CD8-positive, alpha-beta memory T cell (primary cell): ENCODE measurements at regions not wholly inside any gene's neighbourhood (a gene's known extent, or its start where the extent isn't known, plus 50 kb on each side); places are given as distances from the start of the nearest gene placed in this dataset.

ENCODE experiments used
- CTCF ChIA-PET: fragments of 350-600 bp; sonication (Branson Sonifier 250); formaldehyde crosslinking; loops from one replicate; lab custom pipeline; 2021; ENCODE audit warnings: antibody characterized with exemption; lab: Charles Lee
- POLR2A ChIA-PET: fragments of 350-600 bp; sonication (Branson Sonifier 250); formaldehyde crosslinking; loops from one replicate; lab custom pipeline; 2021; ENCODE audit warnings: antibody characterized with exemption; lab: Charles Lee
- DNase-seq, 5 donors: peaks; one replicate each; pipeline versions ENCODE4 v3.0.0 to v3.0.0-alpha.2; 2020 to 2022; ENCODE audit warnings: mixed read lengths in 1 of 5
- H3K27ac ChIP-seq: one replicate; pipeline ENCODE4 v1.7.0; 2013; ENCODE audit warnings: low read depth, mild to moderate bottlenecking, low read length, moderate library complexity
- H3K27me3 ChIP-seq: 2 replicates; pipeline ENCODE4 v1.7.0; 2013; ENCODE audit warnings: low read length, mild to moderate bottlenecking; ENCODE audit not compliant: insufficient read depth, poor library complexity, severe bottlenecking
- H3K36me3 ChIP-seq: 2 replicates; pipeline ENCODE4 v1.7.0; 2013; ENCODE audit warnings: mild to moderate bottlenecking, low read length, moderate library complexity; ENCODE audit not compliant: insufficient read depth
- H3K4me1 ChIP-seq: 2 replicates; pipeline ENCODE4 v1.7.0; 2013; ENCODE audit warnings: mild to moderate bottlenecking, low read length, moderate library complexity; ENCODE audit not compliant: insufficient read depth
- H3K4me3 ChIP-seq: 2 replicates; pipeline ENCODE4 v1.7.0; 2013; ENCODE audit warnings: mild to moderate bottlenecking, low read length
- H3K9me3 ChIP-seq: 2 replicates; pipeline ENCODE4 v1.7.0; 2013; ENCODE audit warnings: mild to moderate bottlenecking, low read length
- H3K27ac Mint-ChIP-seq, 8 donors: one replicate each; pipeline ENCODE4 v1.8.0; 2020 to 2021; ENCODE audit warnings: mixed read lengths in 8 of 8, mild to moderate bottlenecking in 6 of 8, inconsistent platforms in 3 of 8, moderate library complexity in 3 of 8
- H3K27me3 Mint-ChIP-seq, 2 donors: one replicate each; pipeline ENCODE4 v1.8.0; 2020 to 2021; ENCODE audit warnings: mixed read lengths in 2 of 2, mild to moderate bottlenecking in 1 of 2, moderate library complexity in 1 of 2
- H3K36me3 Mint-ChIP-seq, 3 donors: one replicate each; pipeline ENCODE4 v1.8.0; 2020 to 2021; ENCODE audit warnings: mixed read lengths in 3 of 3, inconsistent platforms in 1 of 3, mild to moderate bottlenecking in 1 of 3
- H3K4me1 Mint-ChIP-seq, 3 donors: one replicate each; pipeline ENCODE4 v1.8.0; 2020 to 2021; ENCODE audit warnings: mixed read lengths in 3 of 3, inconsistent platforms in 1 of 3, mild to moderate bottlenecking in 1 of 3
- H3K4me3 Mint-ChIP-seq, 7 donors: one replicate each; pipeline ENCODE4 v1.8.0; 2020 to 2021; ENCODE audit warnings: mixed read lengths in 7 of 7, mild to moderate bottlenecking in 6 of 7, moderate library complexity in 4 of 7, inconsistent platforms in 2 of 7
- H3K9me3 Mint-ChIP-seq, 5 donors: one replicate each; pipeline ENCODE4 v1.8.0; 2020 to 2022; ENCODE audit warnings: mixed read lengths in 5 of 5, mild to moderate bottlenecking in 3 of 5, moderate library complexity in 2 of 5, inconsistent platforms in 1 of 5

- no peak for DNase-seq
- peaks cover 24 to 33% (median 29%) of the 10 kb centered on the region in 3 donors for H3K4me1 Mint-ChIP-seq
- H3K9me3 Mint-ChIP-seq: no peaks in the 10 kb centered on the region
- H3K4me3 Mint-ChIP-seq: no peak overlapping the region
- no peak overlapping the region for H3K27ac ChIP-seq
- H3K27ac Mint-ChIP-seq: peak overlapping the region in 1 of 8 donors; percentile 33
- H3K36me3 Mint-ChIP-seq: peaks cover 0 to 9% (median 9%) of the 10 kb centered on the region in 3 donors
- POLR2A ChIA-PET: no interaction called here
- peaks cover 15% of the 10 kb centered on the region for H3K4me1 ChIP-seq
- no peaks in the 10 kb centered on the region for H3K36me3 ChIP-seq
- CTCF ChIA-PET: interaction anchor here (1.5 kb wide), 1 partner anchor 10 kb away, joined by 4 read pairs; no protein-coding TSS in a partner anchor
- no peaks in the 10 kb centered on the region for H3K27me3 ChIP-seq
- H3K4me3 ChIP-seq: no peak overlapping the region
- H3K27me3 Mint-ChIP-seq: no peaks in the 10 kb centered on the region
- no peaks in the 10 kb centered on the region for H3K9me3 ChIP-seq
Measured at GRCh38 chr18:23311351-23312121, 141.6 kb upstream of the RIOK3 start.

- Mint-ChIP-seq H3K9me3 (no peaks in the 10 kb centered on the region), H3K4me3 (no peak overlapping the region), H3K4me1 (peaks cover 5 to 14% (median 10%) of the 10 kb centered on the region in 3 donors), H3K27me3 (no peaks in the 10 kb centered on the region), H3K36me3 (peaks cover 0 to 9% (median 9%) of the 10 kb centered on the region in 3 donors), H3K27ac (no peak overlapping the region)
- Histone ChIP-seq H3K4me1 (peaks cover 1% of the 10 kb centered on the region), H3K27ac (no peak overlapping the region), H3K4me3 (no peak overlapping the region), H3K27me3 (no peaks in the 10 kb centered on the region), H3K9me3 (no peaks in the 10 kb centered on the region), H3K36me3 (no peaks in the 10 kb centered on the region)
- CTCF ChIA-PET: no interaction called here
- POLR2A ChIA-PET: no interaction called here
- no peak for DNase-seq
Measured at GRCh38 chr18:23313379-23313778, 139.7 kb upstream of the RIOK3 start.

GRCh38 chr18:23314672-23315071, 138.4 kb upstream of the RIOK3 start:
- H3K36me3 ChIP-seq: no peaks in the 10 kb centered on the region
- Mint-ChIP-seq H3K9me3 (no peaks in the 10 kb centered on the region), H3K36me3 (peaks cover 0 to 9% (median 9%) of the 10 kb centered on the region in 3 donors), H3K27ac (no peak overlapping the region), H3K4me3 (no peak overlapping the region), H3K27me3 (no peaks in the 10 kb centered on the region), H3K4me1 (peaks cover 0 to 9% (median 5%) of the 10 kb centered on the region in 3 donors)
- no peak overlapping the region for H3K4me3 ChIP-seq
- H3K27me3 ChIP-seq: no peaks in the 10 kb centered on the region
- DNase-seq: no peak
- ChIA-PET CTCF (no interaction called here), POLR2A (no interaction called here)
- H3K27ac ChIP-seq: no peak overlapping the region
- no peaks in the 10 kb centered on the region for H3K9me3 ChIP-seq
- H3K4me1 ChIP-seq: no peaks in the 10 kb centered on the region

GRCh38 chr18:23316316-23316715, 136.8 kb upstream of the RIOK3 start:
- no peaks in the 10 kb centered on the region for H3K27me3 Mint-ChIP-seq
- Histone ChIP-seq H3K4me3 (no peak overlapping the region), H3K36me3 (no peaks in the 10 kb centered on the region), H3K27me3 (no peaks in the 10 kb centered on the region), H3K27ac (no peak overlapping the region), H3K4me1 (no peaks in the 10 kb centered on the region), H3K9me3 (no peaks in the 10 kb centered on the region)
- ChIA-PET POLR2A (no interaction called here), CTCF (no interaction called here)
- H3K27ac Mint-ChIP-seq: no peak overlapping the region
- H3K4me3 Mint-ChIP-seq: no peak overlapping the region
- no peaks in the 10 kb centered on the region for H3K9me3 Mint-ChIP-seq
- peaks cover 0 to 9% (median 7%) of the 10 kb centered on the region in 3 donors for H3K36me3 Mint-ChIP-seq
- no peak for DNase-seq
- H3K4me1 Mint-ChIP-seq: peaks cover 0 to 9% (median 5%) of the 10 kb centered on the region in 3 donors

- Histone ChIP-seq H3K4me3 (no peak overlapping the region), H3K9me3 (no peaks in the 10 kb centered on the region), H3K27ac (no peak overlapping the region), H3K4me1 (no peaks in the 10 kb centered on the region), H3K36me3 (no peaks in the 10 kb centered on the region), H3K27me3 (no peaks in the 10 kb centered on the region)
- Mint-ChIP-seq H3K27ac (no peak overlapping the region), H3K4me1 (peaks cover 0 to 9% (median 5%) of the 10 kb centered on the region in 3 donors), H3K9me3 (no peaks in the 10 kb centered on the region), H3K27me3 (no peaks in the 10 kb centered on the region), H3K36me3 (peaks cover 0 to 9% (median 7%) of the 10 kb centered on the region in 3 donors), H3K4me3 (no peak overlapping the region)
- DNase-seq: no peak
- ChIA-PET POLR2A (no interaction called here), CTCF (no interaction called here)
Measured at GRCh38 chr18:23316988-23317387, 136.1 kb upstream of the RIOK3 start.

- peaks cover 0 to 9% (median 5%) of the 10 kb centered on the region in 3 donors for H3K4me1 Mint-ChIP-seq
- no peak overlapping the region for H3K4me3 ChIP-seq
- H3K4me1 ChIP-seq: no peaks in the 10 kb centered on the region
- H3K9me3 ChIP-seq: no peaks in the 10 kb centered on the region
- ChIA-PET CTCF (no interaction called here), POLR2A (no interaction called here)
- H3K27ac Mint-ChIP-seq: no peak overlapping the region
- DNase-seq: no peak
- H3K27me3 Mint-ChIP-seq: no peaks in the 10 kb centered on the region
- H3K9me3 Mint-ChIP-seq: no peaks in the 10 kb centered on the region
- H3K27ac ChIP-seq: no peak overlapping the region
- H3K27me3 ChIP-seq: no peaks in the 10 kb centered on the region
- H3K36me3 ChIP-seq: no peaks in the 10 kb centered on the region
- peak overlapping the region in 1 of 7 donors; percentile 6 for H3K4me3 Mint-ChIP-seq
- peaks cover 0 to 9% (median 7%) of the 10 kb centered on the region in 3 donors for H3K36me3 Mint-ChIP-seq
Measured at GRCh38 chr18:23317975-23318675, 135.0 kb upstream of the RIOK3 start.

GRCh38 chr18:23320709-23321236, 132.3 kb upstream of the RIOK3 start:
- H3K4me1 Mint-ChIP-seq: no peaks in the 10 kb centered on the region
- no peak for DNase-seq
- Histone ChIP-seq H3K9me3 (no peaks in the 10 kb centered on the region), H3K27ac (no peak overlapping the region), H3K4me3 (no peak overlapping the region), H3K27me3 (no peaks in the 10 kb centered on the region), H3K36me3 (no peaks in the 10 kb centered on the region), H3K4me1 (no peaks in the 10 kb centered on the region)
- peaks cover 0 to 5% of the 10 kb centered on the region in 2 donors for H3K27me3 Mint-ChIP-seq
- no peak overlapping the region for H3K27ac Mint-ChIP-seq
- peaks cover 0 to 6% (median 4%) of the 10 kb centered on the region in 3 donors for H3K36me3 Mint-ChIP-seq
- ChIA-PET CTCF (interaction anchor here (1.3 kb wide), 1 partner anchor 10 kb away, joined by 4 read pairs; no protein-coding TSS in a partner anchor), POLR2A (no interaction called here)
- no peak overlapping the region for H3K4me3 Mint-ChIP-seq
- H3K9me3 Mint-ChIP-seq: peaks cover 0 to 2% (median 0%) of the 10 kb centered on the region in 5 donors

GRCh38 chr18:23321996-23322395, 131.1 kb upstream of the RIOK3 start:
- H3K27ac ChIP-seq: no peak overlapping the region
- CTCF ChIA-PET: interaction anchor here (1.3 kb wide), 1 partner anchor 11 kb away, joined by 4 read pairs; no protein-coding TSS in a partner anchor
- Mint-ChIP-seq H3K4me1 (no peaks in the 10 kb centered on the region), H3K27me3 (peaks cover 2 to 5% of the 10 kb centered on the region in 2 donors), H3K9me3 (peaks cover 0 to 2% (median 0%) of the 10 kb centered on the region in 5 donors), H3K27ac (no peak overlapping the region), H3K36me3 (peaks cover 2 to 17% (median 4%) of the 10 kb centered on the region in 3 donors), H3K4me3 (no peak overlapping the region)
- H3K4me3 ChIP-seq: no peak overlapping the region
- H3K27me3 ChIP-seq: no peaks in the 10 kb centered on the region
- H3K4me1 ChIP-seq: no peaks in the 10 kb centered on the region
- DNase-seq: no peak
- H3K9me3 ChIP-seq: no peaks in the 10 kb centered on the region
- POLR2A ChIA-PET: no interaction called here
- no peaks in the 10 kb centered on the region for H3K36me3 ChIP-seq
